CD4-positive, alpha-beta T cell treated with Interleukin-17A for 4 hours (primary cell): ENCODE measurements at regions not wholly inside any gene's neighbourhood (a gene's known extent, or its start where the extent isn't known, plus 50 kb on each side); places are given as distances from the start of the nearest gene placed in this dataset.
"Not testable (repeated sequence)": the region's sequence is repeated elsewhere in the genome, so short reads cannot be mapped to it uniquely, and the experiment has no call there.

ENCODE experiments used
- DNase-seq: peaks from one replicate; pipeline ENCODE4 v3.0.0-alpha.2; 2020; ENCODE audit warnings: mixed read lengths

DNA sequence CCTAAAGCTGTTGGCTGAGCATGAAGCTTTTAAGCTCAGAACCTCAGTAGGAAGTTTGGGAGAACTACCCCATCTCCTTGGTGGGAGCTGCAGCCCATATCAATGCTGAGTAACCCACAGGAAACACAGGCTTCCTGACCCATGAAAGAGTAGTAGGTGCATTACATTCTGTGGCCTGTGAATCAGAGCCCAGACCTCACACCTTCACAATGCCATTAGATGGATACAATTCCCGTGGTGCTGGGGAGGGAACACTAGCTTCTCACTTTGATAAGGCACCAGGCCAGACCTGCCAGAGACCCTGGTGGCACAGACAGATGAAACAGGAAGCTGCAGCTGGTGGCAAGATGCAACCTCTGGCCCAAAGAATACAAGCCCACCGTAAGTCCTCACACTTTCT lies 308.8 kb downstream of the NPHP4 start:
- no peak for DNase-seq

DNA sequence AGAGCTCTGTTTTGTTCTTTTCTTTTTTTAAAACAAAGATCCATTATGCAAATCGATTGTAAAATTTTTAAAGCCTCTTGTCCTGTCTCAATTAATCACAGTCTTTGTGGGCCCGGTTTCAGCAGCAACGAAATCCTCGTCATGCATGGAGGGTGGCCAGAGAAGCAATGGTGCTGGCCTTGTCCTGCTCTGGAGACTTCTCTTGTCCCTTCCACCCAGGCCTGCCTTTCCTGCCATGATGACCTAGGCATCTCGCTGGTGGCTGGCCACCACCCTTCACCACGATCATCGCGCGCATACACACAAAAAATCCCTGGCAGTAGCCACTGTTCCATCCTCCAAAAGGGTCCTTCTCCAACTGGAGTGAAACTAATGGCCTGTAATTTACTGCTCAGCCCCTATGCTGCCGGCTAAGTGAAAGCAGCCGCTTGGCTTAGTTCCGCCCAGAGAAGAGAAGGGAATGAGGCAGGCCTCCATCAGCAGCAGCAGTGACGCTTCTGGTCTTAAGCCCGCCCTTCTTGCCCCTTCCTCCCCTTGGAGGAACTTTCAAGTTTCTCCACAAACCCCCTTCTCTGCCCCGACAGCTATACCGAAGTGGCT lies 309.5 kb downstream of the NPHP4 start:
- no peak for DNase-seq

DNA sequence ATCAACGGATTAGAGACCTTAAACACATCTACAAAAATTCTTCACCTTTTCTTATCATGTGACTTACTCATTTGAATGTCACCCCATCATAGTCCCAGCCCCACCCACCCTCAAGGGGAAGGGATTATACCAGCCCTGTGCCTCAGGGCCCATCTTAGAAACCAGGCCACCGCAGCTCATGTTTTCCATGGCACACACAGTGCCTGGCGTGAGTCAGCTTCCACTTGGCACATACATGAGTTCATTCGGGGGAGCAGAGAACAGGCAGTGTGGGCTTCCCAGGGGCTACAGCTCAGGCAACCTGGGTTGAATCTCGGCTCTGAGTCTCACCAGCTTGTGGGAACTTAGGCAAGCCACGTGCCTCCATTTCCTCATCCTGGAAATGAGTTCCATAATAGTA lies 310.6 kb downstream of the NPHP4 start:
- DNase-seq, result no peak

DNA sequence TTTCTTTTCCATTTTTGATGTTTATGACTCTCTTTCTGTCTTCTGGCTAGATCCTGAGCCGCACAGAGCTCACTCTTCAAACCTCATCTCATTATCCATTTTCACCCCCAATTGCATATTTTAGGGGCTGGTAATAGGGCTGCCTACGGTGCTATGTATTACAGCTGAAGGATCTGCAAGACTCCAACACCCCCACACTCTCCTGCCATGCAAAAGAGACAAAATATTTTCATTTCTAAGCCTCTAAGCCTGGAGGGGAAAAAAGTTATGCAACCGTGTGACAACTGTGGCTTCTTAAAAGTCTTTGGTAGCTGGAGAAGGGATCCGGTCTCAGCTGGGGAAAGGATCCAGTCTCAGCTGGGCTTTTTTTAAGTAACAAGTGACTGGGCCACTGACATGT lies 311.6 kb downstream of the NPHP4 start:
- no peak for DNase-seq

DNA sequence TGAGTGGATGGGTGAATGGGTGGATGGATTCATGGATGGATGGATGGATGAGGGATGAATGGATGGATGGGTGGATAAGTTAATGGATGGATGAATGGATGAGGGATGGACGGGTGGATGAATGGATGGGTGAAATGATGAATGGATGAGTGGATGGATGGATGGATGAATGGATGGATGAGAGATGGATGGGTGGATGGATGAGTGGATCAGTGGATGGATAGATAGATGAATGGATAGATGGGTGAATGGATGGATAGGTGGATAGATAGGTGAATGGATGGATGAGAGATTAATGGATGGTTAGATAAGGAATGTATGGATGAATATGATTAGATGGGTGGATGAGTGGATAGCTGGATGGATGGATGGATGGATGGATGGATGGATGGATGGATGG lies 313.5 kb downstream of the NPHP4 start:
- DNase-seq, result no peak

DNA sequence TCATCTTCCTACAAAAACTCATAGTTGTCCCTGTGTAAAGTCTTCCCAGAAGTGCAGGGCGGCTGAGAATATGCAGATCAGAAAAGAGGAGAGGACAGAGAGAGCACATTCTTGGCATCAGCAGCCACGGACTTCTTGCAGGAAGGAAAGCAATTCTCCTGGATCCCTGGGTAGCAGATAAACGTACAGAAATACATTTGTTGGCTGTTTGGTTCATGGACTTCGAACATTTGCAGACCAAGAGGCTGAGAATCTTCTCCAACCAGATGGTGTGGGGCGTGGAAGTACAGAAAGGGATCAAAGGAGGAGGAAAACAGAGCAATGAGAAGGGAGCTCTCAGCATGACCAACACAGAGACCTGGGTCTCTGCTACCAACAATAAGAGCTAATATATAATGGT lies 319.9 kb downstream of the NPHP4 start:
- not testable (repeated sequence) for DNase-seq

DNA sequence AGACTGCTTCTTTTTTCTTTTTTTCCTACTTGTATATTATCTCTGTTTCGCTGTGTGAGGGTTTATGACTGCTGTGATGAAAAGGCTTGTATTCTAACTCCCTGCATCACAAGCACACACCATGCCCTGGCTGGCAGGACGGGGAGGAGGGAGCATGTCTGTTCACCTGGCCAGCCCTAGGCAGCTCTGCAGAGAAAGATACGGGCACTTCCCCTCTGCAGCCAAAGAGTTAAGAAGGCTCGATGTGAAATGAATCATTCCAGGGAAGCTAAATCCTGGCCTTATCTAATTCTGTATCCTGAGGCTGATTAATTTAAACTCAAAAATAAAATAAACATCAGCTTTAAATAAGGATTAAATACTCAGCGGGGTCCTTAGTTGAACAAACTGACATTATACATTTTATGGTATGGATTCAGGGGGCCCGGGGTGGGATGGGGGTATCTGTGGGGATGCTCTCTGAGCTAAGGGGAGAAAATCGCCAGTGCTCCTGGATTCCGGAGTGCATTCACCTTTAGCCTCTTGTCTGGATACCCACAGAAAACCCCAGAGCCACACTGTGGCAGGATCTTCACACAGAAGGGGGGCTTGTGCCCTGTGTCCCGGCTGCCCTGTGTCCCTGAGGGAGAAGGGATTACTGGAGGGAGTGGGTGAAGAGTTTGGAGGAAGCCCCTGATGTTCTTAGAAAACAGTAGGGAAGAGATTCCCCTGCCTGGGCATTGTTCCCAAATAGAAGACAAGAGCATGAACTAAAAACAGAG lies 321.5 kb downstream of the NPHP4 start:
- DNase-seq, result no peak

DNA sequence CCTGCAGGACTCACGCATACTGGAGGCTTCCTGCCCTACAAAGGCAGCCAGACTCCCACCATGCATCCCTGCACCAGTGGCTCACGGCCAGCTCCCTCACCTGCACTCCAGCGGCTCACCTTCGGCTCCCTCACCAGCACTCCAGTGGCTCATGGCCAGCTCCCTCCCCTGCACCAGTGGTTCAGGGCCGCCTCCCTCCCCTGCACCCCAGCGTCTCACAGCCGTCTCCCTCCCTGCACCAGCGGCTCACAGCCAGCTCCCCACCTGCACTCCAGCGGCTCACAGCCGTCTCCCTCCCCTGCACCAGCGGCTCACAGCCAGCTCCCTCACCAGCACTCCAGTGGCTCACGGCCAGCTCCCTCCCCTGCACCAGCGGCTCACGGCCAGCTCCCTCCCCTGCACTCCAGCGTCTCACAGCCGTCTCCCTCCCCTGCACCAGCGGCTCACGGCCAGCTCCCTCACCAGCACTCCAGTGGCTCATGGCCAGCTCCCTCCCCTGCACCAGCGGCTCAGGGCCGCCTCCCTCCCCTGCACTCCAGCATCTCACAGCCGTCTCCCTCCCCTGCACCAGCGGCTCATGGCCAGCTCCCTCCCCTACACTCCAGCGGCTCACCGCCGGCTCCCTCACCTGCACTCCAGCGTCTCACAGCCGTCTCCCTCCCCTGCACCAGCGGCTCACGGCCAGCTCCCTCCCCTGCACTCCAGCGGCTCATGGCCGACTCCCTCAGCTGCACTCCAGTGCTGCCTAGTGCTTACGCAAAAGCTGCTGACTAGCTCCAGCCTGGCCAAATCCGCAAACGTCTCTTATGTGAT lies 324.5 kb downstream of the NPHP4 start:
- peak; percentile 8 for DNase-seq

DNA sequence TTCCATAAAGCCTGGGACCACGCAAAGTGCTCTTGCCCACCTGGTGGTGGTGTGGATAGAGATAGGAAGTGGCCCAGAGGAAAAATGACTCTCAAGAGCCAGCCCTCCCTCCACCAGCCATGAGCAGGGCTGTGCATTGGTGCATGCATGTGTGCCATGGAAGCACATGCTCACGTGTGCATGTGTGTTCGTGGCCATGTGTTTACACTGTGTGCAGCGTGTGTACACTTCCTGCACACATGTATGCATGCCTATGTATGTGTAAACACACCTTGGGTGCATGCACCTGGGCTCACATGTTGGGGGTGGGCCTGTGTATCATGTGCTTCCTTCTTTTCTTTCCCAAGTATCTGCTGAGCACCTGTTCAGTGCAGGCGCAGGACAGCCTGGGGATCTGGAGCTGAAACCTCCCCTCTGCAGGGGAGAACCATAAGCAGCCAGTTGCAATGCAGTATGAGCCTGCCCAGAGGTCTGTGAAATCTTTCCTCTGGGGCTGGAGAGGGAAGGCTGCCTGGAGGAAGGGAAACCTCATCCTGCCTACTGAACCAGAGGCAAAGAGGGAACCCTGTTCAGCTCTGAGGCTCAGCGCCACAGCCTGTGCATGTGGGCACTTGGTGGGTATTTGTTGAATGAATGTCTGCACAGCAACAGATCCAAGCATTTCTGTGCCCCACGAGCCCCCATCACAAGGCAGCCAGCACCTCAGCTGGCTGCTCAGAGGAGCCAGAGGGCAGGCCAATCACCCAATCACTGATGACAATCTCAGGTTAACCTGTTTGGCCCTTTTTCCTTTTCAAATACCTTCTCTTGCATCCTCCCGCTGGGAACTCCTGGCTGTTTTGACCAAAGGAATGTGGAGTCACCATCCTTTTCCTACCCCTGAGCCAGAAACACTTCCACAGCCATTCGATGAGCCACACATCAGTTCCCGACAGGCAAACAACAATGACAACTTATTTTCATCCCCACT lies 327.0 kb downstream of the NPHP4 start:
- DNase-seq, result no peak

DNA sequence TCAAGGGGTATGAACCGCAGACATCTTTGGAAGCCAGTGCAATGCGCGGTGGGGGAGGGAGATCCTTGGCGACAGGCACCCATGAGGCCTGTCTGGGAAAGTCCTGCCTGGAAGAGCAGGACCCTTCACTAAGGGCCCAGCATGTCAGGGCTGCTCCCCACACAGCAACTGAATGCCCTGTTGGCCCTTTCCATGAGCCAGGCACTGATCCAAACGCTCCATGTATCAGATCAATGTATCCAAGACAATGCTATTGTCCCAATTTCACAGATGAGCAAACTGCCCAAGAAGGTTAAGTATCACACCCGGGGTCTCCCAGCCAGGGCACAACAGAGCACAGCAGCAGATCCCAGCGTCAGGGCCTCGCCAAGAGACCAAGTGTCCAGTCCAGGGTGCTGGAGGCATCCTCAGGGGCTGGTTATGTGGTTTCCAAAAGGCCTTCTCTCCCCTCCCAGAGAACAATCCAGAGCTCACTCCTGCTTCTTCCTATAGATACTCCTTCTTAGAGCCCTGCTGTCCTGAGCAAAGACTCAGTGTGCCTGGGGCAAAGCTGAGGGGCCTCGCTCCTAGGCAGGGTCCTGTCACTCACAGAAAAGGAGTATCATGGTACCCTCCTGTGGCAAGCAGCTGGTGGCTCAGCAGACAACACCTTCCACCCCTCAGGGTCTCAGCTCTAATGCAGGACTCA lies 328.0 kb downstream of the NPHP4 start:
- DNase-seq, result no peak

DNA sequence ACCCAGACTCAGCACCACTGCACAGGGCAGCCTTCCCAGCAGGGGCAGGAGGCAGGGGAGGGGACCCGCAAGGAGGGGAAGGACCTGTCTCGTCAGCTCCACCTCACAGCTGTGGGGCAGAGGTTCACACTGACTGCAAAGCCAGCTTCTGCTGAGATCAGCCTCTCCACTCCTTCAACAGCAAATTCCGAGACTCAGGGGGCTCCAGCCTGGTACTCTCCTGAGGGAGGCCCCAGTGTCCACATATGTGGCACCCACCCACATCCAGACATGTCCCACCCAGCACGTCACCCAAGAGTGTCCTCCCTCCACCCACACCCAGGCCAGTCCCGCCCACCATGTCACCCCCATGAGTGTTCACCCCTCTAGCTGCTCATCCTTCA lies 329.5 kb downstream of the NPHP4 start:
- DNase-seq, result no peak

DNA sequence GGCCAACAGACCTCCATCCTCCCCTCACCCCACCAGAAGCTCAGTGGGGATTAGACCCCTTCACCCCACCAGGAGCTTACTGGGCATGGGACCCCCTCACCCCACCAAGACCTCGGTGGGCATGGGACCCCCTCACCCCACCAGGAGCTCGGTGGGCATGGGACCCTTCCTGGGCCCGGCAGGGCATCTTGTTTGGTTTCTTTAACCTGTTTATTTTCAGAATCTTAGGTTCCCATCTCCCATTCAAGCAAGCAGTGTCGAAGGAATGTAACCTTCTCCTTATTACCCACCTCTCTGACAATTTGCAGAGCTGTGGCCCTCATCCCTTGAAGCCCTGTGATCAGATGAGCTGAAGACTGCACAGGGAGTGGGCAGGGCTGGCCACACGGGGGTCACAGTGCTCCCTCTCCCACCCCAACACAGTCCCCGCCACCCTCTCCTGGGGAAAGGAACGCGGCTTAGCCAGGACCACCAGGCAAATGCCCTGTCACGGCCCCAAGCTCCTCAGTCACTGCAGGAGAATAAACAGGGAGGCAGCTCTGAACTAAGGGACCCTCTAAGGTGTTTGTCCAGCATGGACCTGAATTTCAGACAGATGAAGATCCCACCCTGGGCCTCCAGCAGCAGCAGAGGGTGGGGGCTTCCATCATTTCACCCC lies 330.0 kb downstream of the NPHP4 start:
- DNase-seq, result no peak

DNA sequence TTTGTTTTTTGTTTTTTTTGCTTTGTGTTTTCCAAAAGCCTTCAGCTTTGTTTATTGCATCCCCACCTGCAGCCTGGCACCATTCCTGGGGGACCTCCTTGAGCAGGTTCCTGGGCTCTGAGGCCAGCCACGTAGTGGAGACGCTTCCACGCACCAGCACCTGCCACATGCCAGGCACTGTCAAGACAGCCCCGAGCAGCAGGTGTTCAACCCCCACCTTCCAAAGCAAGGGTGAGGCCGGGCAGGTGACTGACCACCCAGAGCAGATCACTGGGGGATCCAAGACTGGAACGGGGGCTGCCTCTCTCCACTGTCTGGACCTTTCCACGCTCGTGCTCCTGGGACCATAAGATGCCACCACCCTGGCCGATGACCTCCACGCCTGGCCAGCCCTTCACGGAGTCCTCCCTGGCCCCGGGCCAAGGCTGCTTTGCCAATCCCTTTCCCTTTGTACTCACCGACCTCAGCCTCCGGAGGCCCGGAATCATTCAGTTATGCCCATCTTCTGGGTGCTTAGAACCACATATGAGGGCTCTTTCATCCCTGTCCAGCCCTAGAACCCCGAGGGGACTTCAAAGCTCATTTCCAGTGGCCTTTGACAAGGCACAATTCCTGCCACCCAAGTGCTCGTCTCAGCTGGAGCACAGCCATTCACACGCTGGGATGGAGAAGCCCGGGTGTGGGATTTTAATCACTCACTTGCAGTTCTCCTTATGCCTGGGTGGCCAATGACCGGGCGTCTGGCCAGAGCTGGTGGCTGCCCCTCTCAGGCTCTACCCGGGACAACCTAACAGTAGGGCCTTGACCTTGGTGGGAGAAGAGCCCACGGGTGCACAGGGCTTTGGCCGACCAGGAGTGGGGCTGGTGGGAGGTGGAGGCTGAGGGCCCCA lies 330.8 kb downstream of the NPHP4 start:
- DNase-seq, result no peak

DNA sequence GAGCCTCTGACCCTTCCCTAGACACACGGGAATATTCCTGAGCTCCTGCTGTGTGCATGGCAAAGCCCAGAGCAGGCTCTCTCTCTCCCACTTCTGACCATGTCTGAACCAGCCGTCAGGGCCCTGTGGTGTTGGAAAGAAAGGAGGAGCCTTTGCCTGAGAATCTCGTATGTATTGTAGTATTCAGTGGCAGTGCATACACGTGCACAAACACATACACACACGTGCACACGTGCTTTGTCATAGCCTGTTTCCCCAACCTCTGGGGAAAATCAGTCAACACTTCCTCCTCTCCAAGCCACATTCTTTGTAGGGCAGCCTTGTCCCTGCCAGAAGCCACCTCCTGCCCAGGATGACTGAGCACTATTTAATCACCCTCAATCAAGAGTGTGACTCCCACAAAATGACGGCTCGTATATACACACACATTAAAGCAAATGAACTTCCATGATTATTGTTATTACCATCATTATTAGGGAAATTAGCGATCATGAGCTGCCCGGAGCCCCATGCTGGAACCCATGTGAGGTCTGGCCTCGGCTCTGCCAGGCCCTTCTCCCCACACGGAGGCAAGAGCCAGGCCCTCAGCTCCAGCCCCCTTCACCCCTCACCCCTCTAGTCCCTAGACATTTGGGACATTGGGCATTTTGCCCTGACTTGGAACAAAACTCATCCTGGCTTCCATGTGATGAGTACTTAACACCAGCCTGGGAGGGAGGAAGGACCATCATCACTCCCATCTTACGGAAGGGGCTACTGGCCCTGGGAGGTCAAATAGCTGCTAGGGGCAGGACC lies 331.9 kb downstream of the NPHP4 start:
- no peak for DNase-seq

DNA sequence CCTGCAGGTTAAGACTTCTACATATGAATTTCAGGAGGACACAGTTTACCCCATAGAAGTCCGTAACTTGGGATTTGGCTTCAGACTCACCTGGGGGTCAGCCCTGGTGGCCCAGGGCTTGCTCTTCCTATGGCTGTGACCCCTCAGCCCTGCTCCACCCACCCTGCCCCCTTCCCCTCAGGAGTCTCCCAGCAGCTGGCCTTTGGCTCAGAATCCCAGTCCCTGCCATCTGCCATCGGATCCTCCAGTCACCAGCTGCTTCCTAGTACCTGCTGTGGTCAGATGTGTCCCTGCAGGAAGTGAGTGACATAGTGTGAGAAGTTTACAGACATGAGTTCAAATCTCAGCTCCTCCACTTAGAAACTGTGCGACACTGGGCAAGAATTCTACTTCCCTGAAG lies 332.6 kb downstream of the NPHP4 start:
- DNase-seq, result no peak

DNA sequence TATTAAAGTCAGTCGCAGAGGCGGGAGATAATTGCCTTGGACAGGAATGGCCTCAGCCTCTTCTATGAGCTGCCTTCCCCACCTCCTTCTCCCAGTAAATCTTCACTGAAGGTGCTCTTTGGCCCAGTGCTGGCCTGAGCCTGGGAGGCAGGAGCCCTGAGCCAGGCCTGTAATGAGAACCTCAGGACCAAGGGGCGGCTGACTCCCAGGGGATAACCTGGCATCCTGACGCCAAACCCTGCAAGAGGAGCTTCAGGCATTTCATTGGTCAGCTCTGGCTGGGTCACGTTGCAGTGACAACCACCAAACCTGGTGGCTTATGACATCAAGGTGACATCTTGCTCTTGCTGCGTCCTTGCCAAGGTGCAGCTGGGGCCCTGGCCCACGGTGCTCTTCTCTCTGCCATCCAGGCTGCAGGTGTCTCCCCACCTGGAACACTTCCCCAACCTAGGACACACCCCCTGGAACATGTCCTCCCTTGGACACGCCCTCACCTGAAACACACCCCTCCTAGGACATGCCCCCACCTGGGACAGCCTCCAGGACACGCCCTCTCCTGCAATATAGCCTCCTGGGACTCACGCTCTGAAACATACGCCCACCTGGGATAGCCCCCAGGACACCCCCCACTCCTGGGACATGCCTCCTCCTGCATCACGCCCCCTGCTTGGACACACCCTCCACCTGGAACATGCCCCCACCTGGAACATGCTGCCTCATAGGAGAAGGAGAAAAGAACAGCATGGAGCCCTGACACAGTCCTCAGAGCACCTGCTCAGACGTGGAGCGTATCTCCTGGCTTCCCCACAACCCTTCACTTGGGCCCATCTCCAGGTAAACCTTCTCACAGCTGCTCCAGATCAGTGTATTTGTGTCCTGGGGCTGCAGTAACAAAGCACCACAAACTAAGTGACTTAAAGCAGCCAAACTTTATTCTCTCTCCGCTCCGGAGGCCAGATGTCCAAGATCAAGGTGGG lies 333.6 kb downstream of the NPHP4 start:
- no peak for DNase-seq

DNA sequence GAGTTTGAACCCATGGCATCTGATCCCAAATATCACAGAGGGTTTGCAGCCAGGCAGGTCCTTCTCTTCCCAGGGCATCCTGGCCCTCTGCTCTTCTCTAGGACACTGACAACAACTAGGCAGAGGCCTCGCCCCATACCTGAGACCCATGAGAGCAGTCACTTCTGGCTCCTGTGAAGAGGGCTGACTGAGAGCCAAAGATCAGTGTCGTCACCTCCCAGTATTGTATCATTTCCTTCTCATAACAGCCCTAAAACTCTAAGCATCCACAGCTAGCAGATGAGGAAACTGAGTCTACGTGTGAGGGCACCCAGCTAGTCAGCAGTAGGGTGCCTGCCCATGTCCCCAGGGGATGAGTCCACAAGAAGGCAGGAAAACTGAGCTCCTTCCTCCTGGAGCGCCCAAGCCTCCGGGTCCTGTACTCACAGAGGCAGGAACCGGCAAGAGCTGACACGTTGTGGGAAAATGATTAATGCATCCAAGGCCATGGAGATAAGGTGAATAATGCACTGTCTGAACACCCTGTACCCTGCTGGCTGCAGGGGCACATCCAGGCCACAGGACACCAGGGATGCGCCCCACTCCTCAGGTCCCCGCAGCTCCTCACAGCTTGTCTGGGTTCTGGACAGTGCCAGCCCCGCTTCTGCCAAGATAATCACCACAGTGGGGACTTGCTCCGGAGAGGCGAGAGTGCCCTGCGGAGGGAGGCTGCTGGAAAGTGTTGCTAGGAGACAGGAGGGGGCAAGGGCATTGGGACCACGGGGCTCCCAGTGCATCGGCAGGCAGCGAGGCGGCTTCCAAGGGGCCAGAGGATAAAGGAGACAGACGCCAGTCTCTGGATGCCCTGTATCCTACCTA lies 340.0 kb downstream of the NPHP4 start:
- DNase-seq, result no peak
